Right kidney (tissue), 1 donor: ENCODE measurements at regions not wholly inside any gene's neighbourhood (a gene's known extent, or its start where the extent isn't known, plus 50 kb on each side); places are given as distances from the start of the nearest gene placed in this dataset.

ENCODE experiments used
- DNase-seq: peaks from one replicate; pipeline ENCODE4 v3.0.0-alpha.2; 2016

- no peak for DNase-seq
Observed at GRCh38 chr13:76745261-76746200, 140.7 kb downstream of the KCTD12 start.

DNA sequence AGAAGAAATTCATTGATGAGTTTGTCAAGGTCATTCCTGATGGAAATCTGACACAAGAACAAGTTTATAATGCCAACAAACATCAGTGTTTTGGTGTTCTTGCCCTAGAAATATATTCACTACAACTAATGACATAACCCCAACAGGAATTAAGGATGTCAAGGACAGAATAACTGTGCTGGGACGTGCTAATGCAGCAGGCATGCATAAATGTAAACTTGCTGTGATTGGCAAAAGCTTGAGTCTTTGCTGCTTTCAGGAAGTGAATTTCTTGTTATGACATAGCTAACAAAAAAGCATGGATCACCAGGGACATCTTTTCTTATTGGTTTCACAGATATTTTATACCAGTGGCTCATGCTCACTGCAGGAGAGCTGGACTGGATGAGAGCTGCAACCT, 144.6 kb downstream of the KCTD12 start:
- no peak for DNase-seq

- no peak for DNase-seq
Observed at GRCh38 chr13:76741046-76741445, 145.2 kb downstream of the KCTD12 start.

DNA sequence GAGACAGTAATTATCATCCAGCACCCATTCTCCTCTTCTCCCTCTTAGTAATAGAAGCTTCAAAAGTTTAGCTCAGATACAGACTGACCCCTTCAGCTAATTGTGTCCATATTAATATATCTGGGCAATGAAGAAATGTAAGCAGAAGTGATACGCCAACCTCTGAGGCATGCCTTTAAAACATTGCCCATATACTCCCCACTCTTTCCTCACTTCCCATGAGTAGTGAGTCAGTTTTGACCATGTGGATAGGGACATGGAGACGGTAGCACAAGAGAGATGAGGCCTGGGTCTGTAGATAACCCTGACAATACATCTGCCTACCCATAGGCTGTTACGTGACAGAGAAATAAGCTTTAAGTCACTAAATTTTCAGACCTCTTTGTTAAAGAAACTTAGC, 147.6 kb downstream of the KCTD12 start:
- no peak for DNase-seq

DNA sequence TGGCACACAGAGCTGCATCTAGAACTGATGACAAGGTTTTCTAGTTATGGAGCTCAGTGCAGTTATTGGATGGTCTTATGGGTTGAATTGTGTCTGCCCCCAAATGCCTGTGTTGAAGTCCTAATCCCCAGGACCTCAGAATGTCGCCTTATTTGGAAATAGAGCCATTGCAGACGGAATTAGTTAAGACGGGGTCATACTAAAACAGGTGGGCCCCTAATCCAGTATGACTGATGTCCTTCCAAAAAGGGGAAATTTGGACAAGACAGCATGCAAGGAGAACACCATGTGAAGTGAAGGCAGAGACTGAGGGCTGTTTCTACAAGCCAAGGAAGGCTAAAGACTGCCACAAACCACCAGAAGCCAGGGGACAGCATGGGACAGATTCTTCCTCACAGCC, 148.7 kb downstream of the KCTD12 start:
- DNase-seq = no peak

GRCh38 chr13:76735641-76736040, 150.6 kb downstream of the KCTD12 start:
- no peak for DNase-seq

- no peak for DNase-seq
Observed at GRCh38 chr13:76733671-76734070, 152.5 kb downstream of the KCTD12 start.

DNA sequence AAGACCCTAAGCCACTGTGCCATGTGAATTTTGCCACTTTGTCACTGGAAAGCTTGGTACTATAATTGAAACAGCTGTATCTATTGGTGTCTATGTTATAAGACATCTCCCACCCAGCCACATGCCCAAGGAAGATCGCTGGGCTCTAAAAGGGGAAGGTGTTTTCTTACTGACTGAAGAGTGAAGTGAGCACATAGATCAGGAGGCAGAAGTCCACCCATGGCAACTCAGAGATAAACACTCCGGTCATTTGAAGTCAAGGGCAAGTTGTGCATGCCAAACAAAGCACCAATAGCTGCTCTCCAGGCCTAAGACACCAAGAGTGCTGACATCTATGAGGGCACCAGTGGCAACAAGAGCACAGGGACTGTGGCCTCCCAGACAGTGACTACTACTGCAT, 153.8 kb downstream of the KCTD12 start:
- DNase-seq = no peak

DNA sequence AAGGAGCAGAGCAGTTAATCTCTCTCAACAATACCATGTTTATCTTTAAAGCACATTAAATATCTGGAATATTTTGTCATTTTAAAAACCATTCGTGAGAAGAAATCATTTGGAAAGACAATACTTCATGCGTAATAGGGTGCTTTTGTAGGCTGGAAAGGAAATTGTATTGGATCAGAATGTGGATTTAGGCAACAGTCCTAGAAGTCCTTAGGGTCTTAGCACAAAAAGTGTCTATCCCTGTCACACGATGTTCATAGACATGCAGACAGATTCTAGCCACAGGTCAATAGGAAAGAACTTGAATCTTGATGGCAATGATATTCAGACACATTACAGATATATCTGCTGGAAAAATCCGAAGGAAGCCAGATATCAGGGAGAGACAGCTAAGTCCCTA, 156.0 kb downstream of the KCTD12 start:
- DNase-seq = no peak

- no peak for DNase-seq
Observed at GRCh38 chr13:76729691-76730090, 156.5 kb downstream of the KCTD12 start.

- DNase-seq = no peak
Observed at GRCh38 chr13:76725896-76726295, 160.3 kb downstream of the KCTD12 start.

DNA sequence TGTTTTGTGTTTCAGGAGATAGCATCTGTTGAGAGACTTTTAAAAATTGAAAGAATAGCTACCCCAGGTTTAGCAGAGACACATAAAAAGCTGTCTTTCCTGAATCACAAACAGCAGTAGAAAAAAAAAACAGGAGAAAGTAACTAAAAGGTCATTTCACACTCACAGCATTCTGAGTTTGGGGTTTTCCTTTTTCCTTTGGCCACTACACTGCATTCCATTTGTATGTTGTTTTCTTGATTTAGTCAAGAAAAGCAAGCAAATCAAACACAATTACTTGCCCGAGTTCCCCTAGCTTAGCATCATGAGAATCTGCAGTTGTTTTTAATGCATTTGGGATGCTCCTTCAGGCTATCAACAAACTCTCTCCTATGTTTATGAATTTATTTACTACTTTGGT, 161.0 kb downstream of the KCTD12 start:
- no peak for DNase-seq

DNA sequence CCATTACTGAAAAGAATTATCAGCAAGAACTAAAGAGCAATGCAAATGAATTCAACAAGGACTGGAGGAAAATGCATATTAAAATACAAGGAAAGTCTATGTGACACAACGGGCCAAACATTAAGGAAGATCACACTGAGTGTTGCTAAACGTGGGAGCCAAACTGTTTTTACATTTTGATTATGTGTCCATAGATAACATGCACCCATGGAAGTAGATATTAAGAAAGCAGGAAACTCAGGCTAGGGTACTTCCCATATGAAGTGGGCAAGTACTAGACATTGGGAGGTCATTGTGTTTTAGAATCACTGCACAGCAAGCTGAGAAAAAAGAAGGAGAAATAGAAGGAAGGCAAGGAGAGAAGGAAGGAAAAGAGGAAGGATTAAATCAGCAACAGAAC, 161.8 kb downstream of the KCTD12 start:
- no peak for DNase-seq

GRCh38 chr13:76723551-76724232, 162.5 kb downstream of the KCTD12 start:
- DNase-seq = no peak

DNA sequence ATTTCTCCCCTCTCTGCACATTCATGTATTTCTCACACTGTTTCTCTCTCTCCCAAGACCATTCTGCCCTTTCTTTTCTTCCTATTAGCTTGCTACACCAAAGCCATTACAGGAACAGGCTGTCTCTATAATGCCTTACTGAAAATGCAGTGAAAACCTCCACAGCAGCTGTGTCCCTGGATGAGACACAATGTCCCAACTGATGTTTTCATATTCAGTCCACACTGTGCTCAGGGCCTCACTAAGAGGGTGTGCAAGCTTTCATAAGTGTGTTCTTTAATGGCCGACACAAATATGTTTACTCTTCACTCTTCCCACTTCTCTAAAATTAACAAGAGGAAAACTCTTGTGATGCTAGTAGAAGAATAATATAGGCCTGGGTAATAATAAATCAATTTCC, 163.4 kb downstream of the KCTD12 start:
- no peak for DNase-seq

DNA sequence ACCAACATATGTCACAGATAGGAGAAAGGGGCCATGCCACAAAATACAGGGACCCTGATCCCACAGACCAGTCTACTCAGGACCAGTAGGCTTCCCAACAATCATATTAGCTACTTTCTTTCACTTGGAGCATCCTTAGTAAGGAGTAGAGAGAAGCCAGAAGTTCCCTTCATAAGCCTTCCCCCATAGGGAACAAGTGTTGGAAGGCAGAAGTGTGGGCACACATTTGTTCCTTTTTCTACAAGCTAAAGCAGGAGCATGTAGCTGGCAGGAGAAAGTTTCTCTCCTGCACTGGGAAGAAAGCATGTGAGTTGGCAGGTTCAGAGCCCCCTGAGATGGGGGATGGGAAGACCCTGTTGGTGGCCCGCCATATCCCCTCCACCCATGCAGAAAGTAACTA, 165.4 kb downstream of the KCTD12 start:
- DNase-seq = no peak

DNA sequence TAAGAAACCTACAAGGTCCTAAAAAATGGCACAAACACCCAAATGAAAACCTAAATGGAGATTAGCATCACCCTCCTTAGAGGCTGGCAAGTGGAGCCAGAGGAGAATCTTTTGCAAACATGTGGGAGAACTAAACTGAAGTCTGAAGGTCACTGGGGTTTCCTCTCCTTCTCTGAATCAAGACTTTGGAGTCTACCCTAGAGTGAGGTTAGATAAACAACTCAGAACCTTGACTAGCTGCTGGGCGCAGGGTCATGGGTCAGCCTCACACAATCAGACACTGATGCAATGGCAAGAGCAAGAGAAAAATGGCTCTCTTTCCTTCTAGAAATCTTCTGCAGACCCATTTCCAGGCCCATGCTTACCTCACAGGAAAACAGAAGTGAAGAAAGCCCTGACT, 165.8 kb downstream of the KCTD12 start:
- no peak for DNase-seq

GRCh38 chr13:76719955-76720354, 166.2 kb downstream of the KCTD12 start:
- DNase-seq = no peak

GRCh38 chr13:76717092-76717491, 169.1 kb downstream of the KCTD12 start:
- no peak for DNase-seq

- DNase-seq = no peak
Observed at GRCh38 chr13:76715621-76716020, 170.6 kb downstream of the KCTD12 start.

DNA sequence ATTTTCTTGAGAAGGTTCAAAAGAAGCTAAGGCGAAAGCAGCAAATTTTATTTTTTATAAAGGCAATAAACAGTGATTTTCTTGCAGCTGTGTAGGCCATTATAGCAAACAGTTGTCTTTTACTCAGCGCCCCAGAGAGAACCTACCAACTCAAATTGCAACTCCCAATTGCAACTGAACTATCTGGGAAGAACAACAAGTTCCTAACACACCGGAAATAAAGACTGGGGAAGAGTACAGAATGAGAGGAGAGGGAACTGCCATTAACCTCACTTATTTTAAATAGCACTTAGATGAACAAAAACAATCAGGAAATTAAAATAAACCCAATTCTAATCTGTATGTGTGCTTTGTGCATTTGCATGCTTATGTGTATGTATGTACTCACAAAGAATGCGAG, 171.1 kb downstream of the KCTD12 start:
- no peak for DNase-seq

- no peak for DNase-seq
Observed at GRCh38 chr13:76713280-76713679, 172.9 kb downstream of the KCTD12 start.

GRCh38 chr13:76711550-76712182, 174.5 kb downstream of the KCTD12 start:
- DNase-seq = no peak
